ENCODE measurements at regions not wholly inside any gene's neighbourhood (a gene's known extent, or its start where the extent isn't known, plus 50 kb on each side); places are given as distances from the start of the nearest gene placed in this dataset.
A peak's percentile ranks its signal among the peaks of the same experiment; 100 is the strongest.

DNA sequence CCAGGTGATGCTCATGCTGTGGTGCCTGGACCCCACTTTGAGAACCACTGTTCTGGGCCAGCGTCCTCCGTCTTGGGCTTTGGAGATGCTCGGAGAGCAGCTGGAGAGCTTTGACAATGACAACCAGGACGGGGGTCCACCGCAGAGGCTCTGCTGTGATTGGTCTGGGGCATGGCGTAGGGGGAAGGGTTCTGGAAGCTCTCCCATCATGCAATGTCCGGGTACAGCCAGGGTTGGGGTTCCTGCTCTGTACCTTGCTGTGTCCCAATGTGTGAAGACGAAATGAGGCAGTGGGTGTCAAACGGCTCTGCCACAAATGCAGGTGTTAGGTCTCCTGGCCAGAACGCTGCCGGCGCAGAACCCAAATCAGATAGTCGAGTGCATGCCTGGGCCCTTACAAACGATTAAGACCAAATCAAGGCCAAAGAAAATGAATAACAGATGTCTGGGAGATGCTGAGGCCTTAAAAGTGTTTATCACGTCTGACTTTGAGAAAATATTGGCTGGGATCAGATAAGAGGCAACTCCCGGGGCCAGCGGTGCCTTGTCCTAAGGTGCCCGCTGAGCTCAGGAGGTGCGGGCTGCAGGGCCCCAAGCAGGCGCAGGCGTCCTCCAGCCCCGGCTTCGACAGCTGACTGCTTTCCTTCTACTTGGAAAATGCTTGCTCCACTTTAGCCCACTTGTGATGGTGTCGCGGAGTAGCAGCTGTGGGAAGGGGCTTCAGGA, 117.2 kb downstream of the VAPA start:
- peaks cover 7% of the 10 kb centered on the region for H3K27me3 Mint-ChIP-seq (ENCODE audit: unreplicated experiment)
- no peak overlapping the region for H3K4me3 Mint-ChIP-seq (ENCODE audit: unreplicated experiment)
- DNase-seq: no peak
- H3K36me3 Mint-ChIP-seq (ENCODE audit: unreplicated experiment): peaks cover 7% of the 10 kb centered on the region
- no peak overlapping the region for H3K27ac Mint-ChIP-seq (ENCODE audit: unreplicated experiment)
- peaks cover 24% of the 10 kb centered on the region for H3K4me1 Mint-ChIP-seq (ENCODE audit: low read depth, unreplicated experiment)
- H3K9me3 Mint-ChIP-seq (ENCODE audit: unreplicated experiment): no peaks in the 10 kb centered on the region
- TF ChIP-seq, protein P1, sequence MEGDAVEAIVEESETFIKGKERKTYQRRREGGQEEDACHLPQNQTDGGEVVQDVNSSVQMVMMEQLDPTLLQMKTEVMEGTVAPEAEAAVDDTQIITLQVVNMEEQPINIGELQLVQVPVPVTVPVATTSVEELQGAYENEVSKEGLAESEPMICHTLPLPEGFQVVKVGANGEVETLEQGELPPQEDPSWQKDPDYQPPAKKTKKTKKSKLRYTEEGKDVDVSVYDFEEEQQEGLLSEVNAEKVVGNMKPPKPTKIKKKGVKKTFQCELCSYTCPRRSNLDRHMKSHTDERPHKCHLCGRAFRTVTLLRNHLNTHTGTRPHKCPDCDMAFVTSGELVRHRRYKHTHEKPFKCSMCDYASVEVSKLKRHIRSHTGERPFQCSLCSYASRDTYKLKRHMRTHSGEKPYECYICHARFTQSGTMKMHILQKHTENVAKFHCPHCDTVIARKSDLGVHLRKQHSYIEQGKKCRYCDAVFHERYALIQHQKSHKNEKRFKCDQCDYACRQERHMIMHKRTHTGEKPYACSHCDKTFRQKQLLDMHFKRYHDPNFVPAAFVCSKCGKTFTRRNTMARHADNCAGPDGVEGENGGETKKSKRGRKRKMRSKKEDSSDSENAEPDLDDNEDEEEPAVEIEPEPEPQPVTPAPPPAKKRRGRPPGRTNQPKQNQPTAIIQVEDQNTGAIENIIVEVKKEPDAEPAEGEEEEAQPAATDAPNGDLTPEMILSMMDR (IDR thresholded peaks at IDR 0.05; ENCODE audit: partially characterized antibody, unreplicated experiment): no peak

DNA sequence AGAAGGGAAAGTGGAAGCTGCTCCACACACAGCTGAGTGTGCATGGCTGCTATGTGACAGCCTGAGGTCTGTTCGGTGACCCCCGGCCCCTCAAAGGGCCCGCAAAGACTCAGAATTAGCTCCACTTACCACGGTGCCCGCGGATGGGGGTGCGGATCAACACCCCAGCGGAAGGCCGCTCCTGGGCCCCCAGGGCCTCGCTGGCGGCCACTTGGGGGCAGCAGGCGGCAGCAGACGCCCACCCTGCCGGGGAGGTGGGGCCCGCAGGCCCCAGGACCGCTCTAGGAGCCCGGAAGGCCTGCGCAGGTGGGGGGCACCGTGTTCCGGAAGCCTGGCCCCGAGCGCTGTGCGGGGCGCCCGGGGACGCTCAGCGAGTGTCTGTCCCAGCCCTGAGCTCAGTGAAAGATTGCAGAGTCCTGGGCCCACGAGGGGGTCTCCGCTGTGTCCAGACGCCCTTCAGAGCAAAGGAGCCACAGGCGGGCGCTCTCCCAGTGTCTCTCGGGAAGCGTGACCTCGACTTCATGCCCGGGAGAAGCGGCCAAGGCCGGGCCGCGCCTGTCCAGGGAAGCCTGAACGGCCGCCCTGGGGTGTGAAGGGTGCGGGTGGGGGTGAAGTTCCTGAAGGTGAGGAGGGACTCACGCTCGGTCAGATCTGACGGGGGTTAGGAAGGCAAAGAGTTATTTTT, 118.7 kb downstream of the VAPA start:
- TF ChIP-seq, protein P1 (IDR thresholded peaks at IDR 0.05; ENCODE audit: partially characterized antibody, unreplicated experiment): no peak
- H3K27me3 Mint-ChIP-seq (ENCODE audit: unreplicated experiment): peaks cover 8% of the 10 kb centered on the region
- peaks cover 7% of the 10 kb centered on the region for H3K36me3 Mint-ChIP-seq (ENCODE audit: unreplicated experiment)
- peaks cover 24% of the 10 kb centered on the region for H3K4me1 Mint-ChIP-seq (ENCODE audit: low read depth, unreplicated experiment)
- H3K27ac Mint-ChIP-seq (ENCODE audit: unreplicated experiment): no peak overlapping the region
- H3K9me3 Mint-ChIP-seq (ENCODE audit: unreplicated experiment): no peaks in the 10 kb centered on the region
- DNase-seq: no peak
- H3K4me3 Mint-ChIP-seq (ENCODE audit: unreplicated experiment): no peak overlapping the region

DNA sequence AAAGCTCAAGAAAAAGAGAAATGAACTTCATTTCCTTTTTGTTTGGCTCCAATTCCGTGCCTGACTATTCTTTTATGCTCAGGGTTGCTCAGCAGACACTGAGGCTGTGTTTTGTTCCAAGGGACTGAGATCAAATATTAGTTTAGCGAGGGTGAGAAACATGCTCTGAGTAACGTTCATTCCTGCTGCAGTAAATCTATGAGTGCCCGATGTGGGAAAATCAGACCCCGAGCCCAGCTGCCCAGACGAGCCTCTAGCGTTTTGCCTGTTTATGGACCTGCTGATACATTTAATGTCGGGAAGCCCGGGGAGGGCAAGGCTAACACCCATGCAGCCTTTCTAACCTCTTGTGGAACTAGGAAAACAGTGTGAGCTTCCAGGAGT, 119.2 kb downstream of the VAPA start:
- TF ChIP-seq, protein P1 (IDR thresholded peaks at IDR 0.05; ENCODE audit: partially characterized antibody, unreplicated experiment): no peak
- H3K27me3 Mint-ChIP-seq (ENCODE audit: unreplicated experiment): peaks cover 7% of the 10 kb centered on the region
- no peak for DNase-seq
- H3K27ac Mint-ChIP-seq (ENCODE audit: unreplicated experiment): no peak overlapping the region
- no peaks in the 10 kb centered on the region for H3K9me3 Mint-ChIP-seq (ENCODE audit: unreplicated experiment)
- H3K4me3 Mint-ChIP-seq (ENCODE audit: unreplicated experiment): no peak overlapping the region
- H3K4me1 Mint-ChIP-seq (ENCODE audit: low read depth, unreplicated experiment): peaks cover 23% of the 10 kb centered on the region
- peaks cover 6% of the 10 kb centered on the region for H3K36me3 Mint-ChIP-seq (ENCODE audit: unreplicated experiment)

DNA sequence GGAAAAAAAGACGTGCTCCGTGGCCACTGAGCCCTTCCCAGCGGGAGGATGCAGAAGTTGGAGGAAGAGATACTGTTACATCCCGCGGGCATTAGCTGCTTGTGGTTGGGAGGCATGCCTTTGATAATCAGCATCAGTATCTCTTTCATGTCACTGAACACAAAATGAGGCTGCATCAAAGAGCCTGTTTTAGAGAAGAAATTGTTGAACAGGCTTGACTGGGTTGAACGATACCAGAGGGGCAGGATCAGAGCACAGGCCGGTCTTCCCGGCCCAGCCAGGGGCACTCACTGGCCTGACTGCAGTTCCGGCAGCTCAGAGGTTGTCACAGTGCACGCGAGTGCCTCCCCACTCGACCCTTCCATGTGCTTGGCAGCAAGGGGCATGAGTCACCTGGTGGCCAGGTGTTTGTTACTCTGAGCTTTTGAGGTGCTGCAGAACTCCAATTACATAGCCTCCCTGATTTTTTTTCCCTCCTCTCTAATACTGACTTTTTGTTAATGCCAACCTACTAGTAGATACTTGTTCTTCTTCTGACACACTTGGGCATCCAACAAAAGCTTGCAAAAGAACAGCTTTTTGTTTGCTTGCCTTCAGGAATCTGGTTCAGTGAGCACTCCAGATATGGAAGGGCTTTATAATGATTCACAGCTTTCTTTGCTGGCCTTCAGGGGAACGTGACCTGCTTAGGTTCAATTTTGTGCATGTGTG, 121.6 kb downstream of the VAPA start:
- TF ChIP-seq, protein P1 (IDR thresholded peaks at IDR 0.05; ENCODE audit: partially characterized antibody, unreplicated experiment): no peak
- peaks cover 6% of the 10 kb centered on the region for H3K27me3 Mint-ChIP-seq (ENCODE audit: unreplicated experiment)
- peak overlapping the region; percentile 3 for H3K27ac Mint-ChIP-seq (ENCODE audit: unreplicated experiment)
- peak; percentile 39 for DNase-seq
- H3K36me3 Mint-ChIP-seq (ENCODE audit: unreplicated experiment): no peaks in the 10 kb centered on the region
- H3K4me3 Mint-ChIP-seq (ENCODE audit: unreplicated experiment): no peak overlapping the region
- peaks cover 33% of the 10 kb centered on the region for H3K4me1 Mint-ChIP-seq (ENCODE audit: low read depth, unreplicated experiment)
- H3K9me3 Mint-ChIP-seq (ENCODE audit: unreplicated experiment): peaks cover 1% of the 10 kb centered on the region

Data from glutamatergic neuron (in vitro differentiated cells).